ENCODE measurements at regions not wholly inside any gene's neighbourhood (a gene's known extent, or its start where the extent isn't known, plus 50 kb on each side); places are given as distances from the start of the nearest gene placed in this dataset.

DNA sequence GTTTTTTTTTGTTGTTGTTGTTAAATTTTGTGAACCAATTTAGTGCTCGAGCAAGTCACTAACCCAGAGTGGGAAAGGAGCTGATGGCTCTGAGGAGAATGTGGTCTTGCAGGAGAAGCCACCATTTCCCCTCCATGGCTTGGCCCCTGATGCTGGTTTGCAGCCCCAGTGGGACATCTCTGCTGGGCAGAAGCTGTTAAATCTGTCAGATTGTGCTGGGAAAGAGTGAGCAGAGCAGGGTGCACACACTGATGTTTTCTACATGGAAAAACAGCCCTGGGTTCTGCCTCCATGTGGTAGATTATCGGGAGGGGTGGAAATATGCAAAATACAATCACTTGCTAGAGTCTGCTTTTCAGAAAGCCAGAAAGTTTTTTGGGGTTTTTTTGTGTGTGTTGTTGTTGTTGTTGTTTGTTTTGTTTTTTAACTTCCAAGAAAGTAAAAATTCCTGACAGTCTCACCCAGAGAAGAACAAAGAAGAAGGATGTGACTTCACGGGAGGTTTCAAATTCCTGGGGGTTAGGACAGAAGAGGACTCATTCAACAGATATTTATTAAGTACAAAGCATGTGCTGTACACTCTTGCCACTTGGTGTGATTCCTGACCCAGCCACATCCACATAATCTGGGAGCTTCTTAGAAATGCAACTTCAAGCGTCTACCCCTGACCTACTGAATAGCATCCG, 133.7 kb downstream of the FOXB1 start:
- TF ChIP-seq, protein P1, sequence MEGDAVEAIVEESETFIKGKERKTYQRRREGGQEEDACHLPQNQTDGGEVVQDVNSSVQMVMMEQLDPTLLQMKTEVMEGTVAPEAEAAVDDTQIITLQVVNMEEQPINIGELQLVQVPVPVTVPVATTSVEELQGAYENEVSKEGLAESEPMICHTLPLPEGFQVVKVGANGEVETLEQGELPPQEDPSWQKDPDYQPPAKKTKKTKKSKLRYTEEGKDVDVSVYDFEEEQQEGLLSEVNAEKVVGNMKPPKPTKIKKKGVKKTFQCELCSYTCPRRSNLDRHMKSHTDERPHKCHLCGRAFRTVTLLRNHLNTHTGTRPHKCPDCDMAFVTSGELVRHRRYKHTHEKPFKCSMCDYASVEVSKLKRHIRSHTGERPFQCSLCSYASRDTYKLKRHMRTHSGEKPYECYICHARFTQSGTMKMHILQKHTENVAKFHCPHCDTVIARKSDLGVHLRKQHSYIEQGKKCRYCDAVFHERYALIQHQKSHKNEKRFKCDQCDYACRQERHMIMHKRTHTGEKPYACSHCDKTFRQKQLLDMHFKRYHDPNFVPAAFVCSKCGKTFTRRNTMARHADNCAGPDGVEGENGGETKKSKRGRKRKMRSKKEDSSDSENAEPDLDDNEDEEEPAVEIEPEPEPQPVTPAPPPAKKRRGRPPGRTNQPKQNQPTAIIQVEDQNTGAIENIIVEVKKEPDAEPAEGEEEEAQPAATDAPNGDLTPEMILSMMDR (IDR thresholded peaks at IDR 0.05; ENCODE audit: poor library complexity) = no peak
- no peak for TF ChIP-seq EZH2 (IDR thresholded peaks at IDR 0.05; ENCODE audit: borderline replicate concordance)

All from hepatocyte (in vitro differentiated cells).